ENCODE measurements at regions not wholly inside any gene's neighbourhood (a gene's known extent, or its start where the extent isn't known, plus 50 kb on each side); places are given as distances from the start of the nearest gene placed in this dataset.

DNA sequence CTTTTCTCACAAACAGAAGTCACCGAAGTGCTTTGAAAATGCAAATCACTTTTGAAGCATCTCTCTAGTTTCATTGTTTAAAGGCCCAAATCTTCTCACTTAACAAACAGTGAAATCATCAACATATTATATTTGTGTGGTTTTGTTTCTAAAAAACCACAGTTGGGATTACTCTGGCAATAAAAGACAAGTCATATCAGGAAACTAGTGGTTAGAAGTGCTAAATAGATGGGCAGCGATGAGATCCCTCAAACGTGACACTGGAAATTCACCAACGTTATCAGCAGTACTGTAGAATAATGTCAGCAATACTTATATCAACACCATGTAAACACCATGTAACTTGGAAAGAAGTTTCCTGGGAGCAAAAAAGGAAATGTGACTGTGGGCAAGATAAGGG lies 893.5 kb downstream of the SUCLG1 start:
- TF ChIP-seq, protein P1, sequence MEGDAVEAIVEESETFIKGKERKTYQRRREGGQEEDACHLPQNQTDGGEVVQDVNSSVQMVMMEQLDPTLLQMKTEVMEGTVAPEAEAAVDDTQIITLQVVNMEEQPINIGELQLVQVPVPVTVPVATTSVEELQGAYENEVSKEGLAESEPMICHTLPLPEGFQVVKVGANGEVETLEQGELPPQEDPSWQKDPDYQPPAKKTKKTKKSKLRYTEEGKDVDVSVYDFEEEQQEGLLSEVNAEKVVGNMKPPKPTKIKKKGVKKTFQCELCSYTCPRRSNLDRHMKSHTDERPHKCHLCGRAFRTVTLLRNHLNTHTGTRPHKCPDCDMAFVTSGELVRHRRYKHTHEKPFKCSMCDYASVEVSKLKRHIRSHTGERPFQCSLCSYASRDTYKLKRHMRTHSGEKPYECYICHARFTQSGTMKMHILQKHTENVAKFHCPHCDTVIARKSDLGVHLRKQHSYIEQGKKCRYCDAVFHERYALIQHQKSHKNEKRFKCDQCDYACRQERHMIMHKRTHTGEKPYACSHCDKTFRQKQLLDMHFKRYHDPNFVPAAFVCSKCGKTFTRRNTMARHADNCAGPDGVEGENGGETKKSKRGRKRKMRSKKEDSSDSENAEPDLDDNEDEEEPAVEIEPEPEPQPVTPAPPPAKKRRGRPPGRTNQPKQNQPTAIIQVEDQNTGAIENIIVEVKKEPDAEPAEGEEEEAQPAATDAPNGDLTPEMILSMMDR (IDR thresholded peaks at IDR 0.05; ENCODE audit: low read length), result no peak
- no peak for TF ChIP-seq EZH2phosphoT487 (IDR thresholded peaks at IDR 0.05; ENCODE audit: low read length)
